B cell (primary cell): ENCODE measurements at regions not wholly inside any gene's neighbourhood (a gene's known extent, or its start where the extent isn't known, plus 50 kb on each side); places are given as distances from the start of the nearest gene placed in this dataset.

Experiments
- ATAC-seq: fragments of 200-7000 bp; cut with Tn5 transposase; one replicate; pipeline ENCODE4 v1.10.0; 2021; ENCODE audit warnings: low read depth, mild to moderate bottlenecking, moderate number of reproducible peaks, moderate library complexity
- CTCF ChIA-PET: fragments of 350-600 bp; sonication (Branson Sonifier 250); formaldehyde crosslinking; loops from one replicate; lab custom pipeline; 2021; ENCODE audit warnings: antibody characterized with exemption, inconsistent platforms; lab: Charles Lee
- POLR2A ChIA-PET: fragments of 350-600 bp; sonication (Branson Sonifier 250); formaldehyde crosslinking; loops from one replicate; lab custom pipeline; 2021; ENCODE audit warnings: antibody characterized with exemption; lab: Charles Lee
- DNase-seq: peaks from one replicate; pipeline ENCODE4 v3.0.0; 2013
- H2AFZ ChIP-seq: 2 replicates; pipeline ENCODE4 v1.6.1; 2012; ENCODE audit warnings: mild to moderate bottlenecking, low read depth, low read length; ENCODE audit not compliant: insufficient read depth, poor library complexity, severe bottlenecking
- H3K27ac ChIP-seq, 2 donors: 1 replicate in 1 of 2; 2 replicates in 1 of 2; pipeline ENCODE4 v1.5.1; 2012 to 2013; ENCODE audit warnings: low read length in 2 of 2, mild to moderate bottlenecking in 2 of 2, moderate library complexity in 1 of 2
- H3K27me3 ChIP-seq, 4 experiments: fragments of 200-600 bp in 1 of 4; sonication (generic) in 1 of 4; replicated peaks in 1 of 4; 1 replicate in 2 of 4; 2 replicates in 2 of 4; pipeline versions ENCODE4 v1.6.1 to v1.7.0; 2013 to 2016; ENCODE audit warnings: low read length in 3 of 4, mild to moderate bottlenecking in 2 of 4, mixed read lengths in 1 of 4, moderate library complexity in 1 of 4; ENCODE audit not compliant: insufficient read depth in 4 of 4, control insufficient read depth in 3 of 4; ENCODE audit errors: control extremely low read depth in 1 of 4
- H3K36me3 ChIP-seq, 2 experiments: replicated peaks in 1 of 2; 1 replicate in 1 of 2; 2 replicates in 1 of 2; pipeline versions ENCODE4 v1.6.1 to v1.7.1; 2013; ENCODE audit warnings: low read length in 1 of 2; ENCODE audit not compliant: insufficient read depth in 2 of 2, control insufficient read depth in 1 of 2; ENCODE audit errors: control extremely low read depth in 1 of 2, extremely low read depth in 1 of 2
- H3K4me1 ChIP-seq, 2 donors: fragments of 200-600 bp in 1 of 2; sonication (generic) in 1 of 2; 1 replicate in 1 of 2; 2 replicates in 1 of 2; pipeline versions ENCODE4 v1.5.1 to v1.6.1; 2013 to 2017; ENCODE audit warnings: low read length in 2 of 2; ENCODE audit not compliant: control insufficient read depth in 2 of 2, insufficient read depth in 2 of 2
- H3K4me2 ChIP-seq: replicated peaks from 2 replicates; pipeline ENCODE3; 2012; ENCODE audit warnings: mild to moderate bottlenecking, low read depth, low read length; ENCODE audit not compliant: poor library complexity, severe bottlenecking
- H3K4me3 ChIP-seq, 5 experiments: fragments of 200-600 bp in 1 of 5; sonication (generic) in 1 of 5; 1 replicate in 3 of 5; 2 replicates in 2 of 5; pipeline versions ENCODE4 v1.5.1 to v1.7.0; 2011 to 2016; ENCODE audit warnings: low read length in 4 of 5, mild to moderate bottlenecking in 4 of 5, low read depth in 2 of 5, control low read depth in 1 of 5, moderate library complexity in 1 of 5; ENCODE audit not compliant: insufficient read depth in 1 of 5; ENCODE audit errors: control extremely low read depth in 1 of 5, extremely low read depth in 1 of 5
- H3K79me2 ChIP-seq: fragments of 200-600 bp; sonication (generic); one replicate; pipeline ENCODE4 v1.6.0; 2016; ENCODE audit warnings: low read length; ENCODE audit not compliant: control insufficient read depth, insufficient read depth
- H3K9ac ChIP-seq: fragments of 200-600 bp; sonication (generic); 2 replicates; pipeline ENCODE4 v1.6.1; 2017; ENCODE audit warnings: mild to moderate bottlenecking, low read length, moderate library complexity
- H3K9me3 ChIP-seq, 3 donors: one replicate each; pipeline versions ENCODE4 v1.6.1 to v1.7.1; 2013; ENCODE audit warnings: low read length in 2 of 3; ENCODE audit not compliant: control insufficient read depth in 2 of 3, insufficient read depth in 1 of 3; ENCODE audit errors: control extremely low read depth in 1 of 3
- H4K20me1 ChIP-seq: 2 replicates; pipeline ENCODE4 v1.6.0; 2012; ENCODE audit warnings: mild to moderate bottlenecking, low read length; ENCODE audit not compliant: insufficient read depth, control insufficient read depth, poor library complexity, severe bottlenecking
- H3K27ac Mint-ChIP-seq: one replicate; pipeline ENCODE4 v1.8.0; 2021; ENCODE audit warnings: mixed read lengths
- H3K27me3 Mint-ChIP-seq: one replicate; pipeline ENCODE4 v1.8.0; 2021; ENCODE audit warnings: mixed read lengths
- H3K4me1 Mint-ChIP-seq: one replicate; pipeline ENCODE4 v1.8.0; 2021; ENCODE audit warnings: mixed read lengths
- H3K4me3 Mint-ChIP-seq: one replicate; pipeline ENCODE4 v1.8.0; 2021; ENCODE audit warnings: mixed read lengths
- H3K9me3 Mint-ChIP-seq: one replicate; pipeline ENCODE4 v1.8.0; 2022; ENCODE audit warnings: mixed read lengths; ENCODE audit not compliant: insufficient read depth
- CTCF ChIP-seq: fragments of 200-600 bp; IDR thresholded peaks from one replicate; pipeline ENCODE4 v1.8.0; 2022; ENCODE audit warnings: antibody characterized with exemption, mild to moderate bottlenecking
- EZH2 ChIP-seq: IDR thresholded peaks from 2 replicates; pipeline ENCODE4 v1.6.1; 2012; ENCODE audit warnings: borderline replicate concordance, low read depth, mild to moderate bottlenecking, moderate library complexity, low read length; ENCODE audit not compliant: insufficient read depth, poor library complexity, severe bottlenecking
- WGBS: methylation state at CpG from one replicate; pipeline ENCODE4 v1.1.5; 2013; ENCODE audit warnings: missing lambda C conversion rate; ENCODE audit not compliant: insufficient coverage; 5-methylcytosine and 5-hydroxymethylcytosine counted together
- intact Hi-C: fragments of 100-400 bp; cut with micrococcal nuclease; formaldehyde crosslinking; loops from one replicate; pipeline ENCODE4 v1.10.0; 2022

- no peak overlapping the region for H3K4me3 ChIP-seq
- peaks cover 23% of the 10 kb centered on the region for H3K27me3 Mint-ChIP-seq
- H4K20me1 ChIP-seq, result no peaks in the 10 kb centered on the region
- H2AFZ ChIP-seq, result no peak overlapping the region
- intact Hi-C loops, result no loop called here
- H3K9me3 Mint-ChIP-seq, result no peaks in the 10 kb centered on the region
- no peaks in the 10 kb centered on the region for H3K79me2 ChIP-seq
- H3K27ac ChIP-seq, result no peak overlapping the region
- no peaks in the 10 kb centered on the region for H3K36me3 ChIP-seq
- no peaks in the 10 kb centered on the region for H3K9me3 ChIP-seq
- TF ChIP-seq EZH2, result no peak
- no peak for TF ChIP-seq CTCF
- no peaks in the 10 kb centered on the region for H3K4me1 ChIP-seq
- POLR2A ChIA-PET, result no interaction called here
- H3K27ac Mint-ChIP-seq, result no peak overlapping the region
- no peaks in the 10 kb centered on the region for H3K4me1 Mint-ChIP-seq
- ATAC-seq (no peak), DNase-seq (no peak)
- no peak overlapping the region for H3K9ac ChIP-seq
- H3K4me3 Mint-ChIP-seq, result no peak overlapping the region
- H3K27me3 ChIP-seq, result peaks cover 0 to 5% (median 0%) of the 10 kb centered on the region in 4 experiments
- no peak overlapping the region for H3K4me2 ChIP-seq
- CTCF ChIA-PET, result no interaction called here
Observed at GRCh38 chr3:107208100-107208499, 169.1 kb upstream of the CCDC54 start.

GRCh38 chr3:107208796-107209195 is 168.4 kb upstream of the CCDC54 start:
- ATAC-seq (no peak), DNase-seq (no peak)
- Mint-ChIP-seq H3K27ac (no peak overlapping the region), H3K9me3 (no peaks in the 10 kb centered on the region), H3K4me3 (no peak overlapping the region), H3K27me3 (peaks cover 20% of the 10 kb centered on the region), H3K4me1 (no peaks in the 10 kb centered on the region)
- Histone ChIP-seq H3K9me3 (no peaks in the 10 kb centered on the region), H3K27ac (no peak overlapping the region), H3K4me2 (no peak overlapping the region), H3K4me3 (no peak overlapping the region), H3K79me2 (no peaks in the 10 kb centered on the region), H4K20me1 (no peaks in the 10 kb centered on the region), H3K4me1 (no peaks in the 10 kb centered on the region), H2AFZ (no peak overlapping the region), H3K36me3 (no peaks in the 10 kb centered on the region), H3K9ac (no peak overlapping the region), H3K27me3 (no peaks in the 10 kb centered on the region)
- ChIA-PET CTCF (no interaction called here), POLR2A (no interaction called here)
- WGBS, result 100% methylated on average over 1 of the region's 1 CpG
- intact Hi-C loops, result no loop called here
- no peak for TF ChIP-seq EZH2
- TF ChIP-seq CTCF, result no peak
